Epidermal melanocyte (primary cell): ENCODE measurements at regions not wholly inside any gene's neighbourhood (a gene's known extent, or its start where the extent isn't known, plus 50 kb on each side); places are given as distances from the start of the nearest gene placed in this dataset.
A peak's percentile ranks its signal among the peaks of the same experiment; 100 is the strongest.

Experiments
- DNase-seq: peaks from one replicate; pipeline ENCODE4 v3.0.0; 2011; ENCODE audit warnings: low spot score; ENCODE audit not compliant: insufficient read length

GRCh38 chr5:15026011-15026893, 154.7 kb upstream of the ANKH start:
- no peak for DNase-seq

- no peak for DNase-seq
These were observed 152.3 kb upstream of the ANKH start for GRCh38 chr5:15023846-15024245.

- DNase-seq, result no peak
These were observed 151.7 kb upstream of the ANKH start for GRCh38 chr5:15023266-15023665.

GRCh38 chr5:15021266-15022046, 149.9 kb upstream of the ANKH start:
- peak; percentile 35 for DNase-seq

GRCh38 chr5:15020736-15021135, 149.2 kb upstream of the ANKH start:
- no peak for DNase-seq

GRCh38 chr5:15014809-15015208, 143.2 kb upstream of the ANKH start:
- DNase-seq, result no peak

- peak; percentile 43 for DNase-seq
These were observed 142.3 kb upstream of the ANKH start for GRCh38 chr5:15013654-15014463.

- no peak for DNase-seq
These were observed 140.5 kb upstream of the ANKH start for GRCh38 chr5:15012061-15012460.

- DNase-seq, result no peak
These were observed 139.4 kb upstream of the ANKH start for GRCh38 chr5:15010936-15011335.

GRCh38 chr5:15009420-15009819, 137.8 kb upstream of the ANKH start:
- DNase-seq, result no peak

- no peak for DNase-seq
These were observed 137.3 kb upstream of the ANKH start for GRCh38 chr5:15008921-15009320.

- DNase-seq, result no peak
These were observed 136.9 kb upstream of the ANKH start for GRCh38 chr5:15008476-15008875.

- DNase-seq, result no peak
These were observed 136.1 kb upstream of the ANKH start for GRCh38 chr5:15007646-15008045.

GRCh38 chr5:15004506-15004905, 132.9 kb upstream of the ANKH start:
- DNase-seq, result no peak

GRCh38 chr5:15003511-15003920, 131.9 kb upstream of the ANKH start:
- peak; percentile 70 for DNase-seq

GRCh38 chr5:15002791-15003190, 131.2 kb upstream of the ANKH start:
- DNase-seq, result no peak

GRCh38 chr5:15002173-15002572, 130.6 kb upstream of the ANKH start:
- DNase-seq, result no peak

- no peak for DNase-seq
These were observed 129.9 kb upstream of the ANKH start for GRCh38 chr5:15001517-15001916.

- DNase-seq, result no peak
These were observed 126.9 kb upstream of the ANKH start for GRCh38 chr5:14998491-14998890.

GRCh38 chr5:14996997-14997396, 125.4 kb upstream of the ANKH start:
- DNase-seq, result no peak

- DNase-seq, result no peak
These were observed 123.7 kb upstream of the ANKH start for GRCh38 chr5:14995229-14995628.
